GM18861 (cell line): ENCODE measurements at regions not wholly inside any gene's neighbourhood (a gene's known extent, or its start where the extent isn't known, plus 50 kb on each side); places are given as distances from the start of the nearest gene placed in this dataset.

Experiments
- ATAC-seq: cut with Tn5 transposase; IDR thresholded peaks from one replicate; pipeline ENCODE4 v1.9.1; 2021; ENCODE audit not compliant: unreplicated experiment

DNA sequence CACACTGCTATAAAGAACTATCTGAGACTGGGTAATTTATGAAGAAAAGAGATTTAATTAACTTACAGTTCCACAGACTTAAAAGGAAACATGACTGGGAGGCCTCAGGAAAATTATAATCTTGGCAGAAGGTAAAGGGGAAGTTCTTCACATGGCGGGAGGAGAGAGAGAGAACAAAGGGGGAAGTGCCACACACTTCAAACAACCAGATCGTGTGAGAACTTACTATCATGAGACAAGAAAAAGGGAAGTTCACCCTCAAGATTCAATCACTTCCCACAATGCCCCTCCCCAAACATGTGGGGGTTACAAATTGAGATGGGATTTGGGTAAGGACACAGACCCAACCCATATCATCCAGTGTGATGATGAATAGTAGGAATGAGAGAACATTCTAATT lies 366.5 kb downstream of the LRFN5 start:
- no peak for ATAC-seq

GRCh38 chr14:41972531-41972930 lies 365.9 kb downstream of the LRFN5 start:
- ATAC-seq = no peak

GRCh38 chr14:41960281-41960680 lies 353.6 kb downstream of the LRFN5 start:
- no peak for ATAC-seq

DNA sequence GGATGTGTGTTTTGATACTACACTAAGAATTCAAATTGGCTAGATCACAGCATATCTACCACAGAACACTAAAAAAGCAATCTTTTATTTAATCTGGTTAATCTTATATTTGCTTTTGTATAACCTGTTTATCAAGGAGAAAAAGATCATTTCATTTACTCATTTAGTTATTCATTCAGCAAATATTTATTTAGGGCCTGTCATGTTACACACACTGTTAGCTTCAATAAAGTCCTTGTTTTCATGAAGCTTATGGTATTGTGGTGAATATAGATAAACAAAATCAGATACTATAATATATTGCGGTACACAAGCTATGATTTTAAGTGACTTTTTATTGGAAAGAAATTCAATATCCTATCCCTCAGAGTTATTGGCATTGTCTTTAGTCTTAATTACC lies 350.8 kb downstream of the LRFN5 start:
- no peak for ATAC-seq
